CD4-positive, alpha-beta T cell (primary cell): ENCODE measurements at regions not wholly inside any gene's neighbourhood (a gene's known extent, or its start where the extent isn't known, plus 50 kb on each side); places are given as distances from the start of the nearest gene placed in this dataset.
"Not testable (repeated sequence)": the region's sequence is repeated elsewhere in the genome, so short reads cannot be mapped to it uniquely, and the experiment has no call there.

ENCODE experiments used
- ATAC-seq: fragments of 200-7000 bp; cut with Tn5 transposase; one replicate; pipeline ENCODE4 v1.10.0; 2022; ENCODE audit warnings: mild to moderate bottlenecking; ENCODE audit not compliant: poor library complexity
- CTCF ChIA-PET: fragments of 350-600 bp; sonication (Branson Sonifier 250); formaldehyde crosslinking; loops from one replicate; lab custom pipeline; 2021; ENCODE audit warnings: antibody characterized with exemption, inconsistent platforms; lab: Charles Lee
- POLR2A ChIA-PET: fragments of 350-600 bp; sonication (Branson Sonifier 250); formaldehyde crosslinking; loops from one replicate; lab custom pipeline; 2021; ENCODE audit warnings: antibody characterized with exemption, inconsistent platforms; lab: Charles Lee
- DNase-seq, 14 experiments: peaks; one replicate each; pipeline ENCODE4 v3.0.0-alpha.2; 2013 to 2020; ENCODE audit warnings: mixed read lengths in 2 of 14
- H3K27ac ChIP-seq, 2 donors: one replicate each; pipeline versions ENCODE4 v1.5.1 to v1.7.0; 2013; ENCODE audit warnings: low read length in 2 of 2, low read depth in 1 of 2, mild to moderate bottlenecking in 1 of 2
- H3K27me3 ChIP-seq, 2 experiments: 1 replicate in 1 of 2; 2 replicates in 1 of 2; pipeline versions ENCODE4 v1.6.1 to v1.7.0; 2013; ENCODE audit warnings: low read length in 2 of 2, control low read depth in 1 of 2, mild to moderate bottlenecking in 1 of 2, moderate library complexity in 1 of 2; ENCODE audit not compliant: insufficient read depth in 2 of 2, control insufficient read depth in 1 of 2
- H3K36me3 ChIP-seq: one replicate; pipeline ENCODE4 v1.6.1; 2013; ENCODE audit warnings: low read length, control low read depth; ENCODE audit not compliant: insufficient read depth
- H3K4me1 ChIP-seq: one replicate; pipeline ENCODE4 v1.6.1; 2013; ENCODE audit warnings: low read length, control low read depth; ENCODE audit not compliant: insufficient read depth
- H3K4me3 ChIP-seq: one replicate; pipeline ENCODE4 v1.5.1; 2013; ENCODE audit warnings: mild to moderate bottlenecking, low read length, moderate library complexity
- H3K9me3 ChIP-seq, 2 experiments: 1 replicate in 1 of 2; 2 replicates in 1 of 2; pipeline versions ENCODE4 v1.6.1 to v1.7.0; 2013; ENCODE audit warnings: low read length in 2 of 2, mild to moderate bottlenecking in 2 of 2, control low read depth in 1 of 2, moderate library complexity in 1 of 2; ENCODE audit not compliant: control insufficient read depth in 1 of 2, insufficient read depth in 1 of 2
- H3K27ac Mint-ChIP-seq: one replicate; pipeline ENCODE4 v1.8.0; 2020; ENCODE audit warnings: mixed read lengths
- H3K27me3 Mint-ChIP-seq: one replicate; pipeline ENCODE4 v1.8.0; 2021; ENCODE audit warnings: mixed read lengths
- H3K36me3 Mint-ChIP-seq: one replicate; pipeline ENCODE4 v1.8.0; 2021; ENCODE audit warnings: low read depth, mixed read lengths
- H3K4me1 Mint-ChIP-seq: one replicate; pipeline ENCODE4 v1.8.0; 2021; ENCODE audit warnings: low read depth, mixed read lengths
- H3K4me3 Mint-ChIP-seq: one replicate; pipeline ENCODE4 v1.8.0; 2020; ENCODE audit warnings: mild to moderate bottlenecking, mixed read lengths
- H3K9me3 Mint-ChIP-seq: one replicate; pipeline ENCODE4 v1.8.0; 2020; ENCODE audit warnings: mixed read lengths
- intact Hi-C, 2 experiments: fragments of 100-400 bp; cut with DNase I in 1 of 2; cut with micrococcal nuclease in 1 of 2; formaldehyde crosslinking; loops; one replicate each; pipeline versions ENCODE4 v1.15.1 to v1.9.0; 2023 to 2025; cut with DNase I, micrococcal nuclease
- TF ChIP-seq, protein P1 (sequence below): fragments of 200-600 bp; IDR thresholded peaks from one replicate; pipeline ENCODE4 v1.8.0; 2022; ENCODE audit warnings: antibody characterized with exemption, mild to moderate bottlenecking

DNA sequence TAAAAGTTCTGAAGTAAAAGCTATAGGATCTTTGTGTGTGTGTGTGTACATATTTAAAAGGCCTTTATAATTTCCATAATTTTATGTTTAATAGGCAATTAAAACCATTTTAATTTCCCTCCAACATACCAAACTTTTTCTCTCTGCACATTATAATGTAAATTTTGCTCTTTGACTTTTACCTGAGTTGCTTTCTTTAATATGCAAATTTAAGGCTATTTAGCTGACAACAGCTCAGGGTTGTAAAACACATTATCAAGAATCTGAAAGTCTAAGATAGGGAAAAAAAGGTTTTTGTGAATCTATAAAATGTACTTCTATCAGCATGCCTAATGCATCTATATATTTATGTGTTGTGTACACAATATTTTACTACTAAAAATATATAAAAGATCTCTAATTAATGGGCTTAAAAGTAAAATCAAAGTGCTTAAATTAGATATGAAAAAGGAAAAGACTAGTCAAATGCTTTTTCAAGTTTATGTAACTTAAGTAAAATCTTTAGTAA is 239.6 kb upstream of the RAI14 start:
- POLR2A ChIA-PET, result no interaction called here
- peaks cover 0 to 13% of the 10 kb centered on the region in 2 experiments for H3K27me3 ChIP-seq

DNA sequence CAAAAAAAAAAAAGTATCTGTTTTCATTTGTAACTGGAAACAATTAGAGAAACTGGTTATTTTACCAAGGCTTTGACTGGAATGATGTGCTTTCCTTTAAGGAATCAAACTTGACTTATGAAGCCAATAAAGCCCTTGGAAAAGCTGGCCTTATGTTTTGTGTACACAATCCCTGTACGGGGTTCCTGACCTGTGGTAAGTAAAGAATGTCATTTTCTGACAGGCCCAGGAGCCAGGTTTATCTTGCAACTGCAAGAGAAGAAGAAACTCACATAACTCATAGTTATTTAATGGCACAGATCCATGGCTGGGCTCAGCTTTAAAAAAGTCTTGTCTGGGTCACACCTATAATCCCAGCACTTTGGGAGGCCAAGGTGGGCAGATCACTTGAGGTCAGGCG is 235.9 kb upstream of the RAI14 start:
- H3K36me3 Mint-ChIP-seq, H3K36me3 ChIP-seq, H3K4me3 ChIP-seq, H3K9me3 ChIP-seq, H3K9me3 Mint-ChIP-seq, H3K27me3 ChIP-seq, POLR2A ChIA-PET, intact Hi-C loops, H3K27ac ChIP-seq, ATAC-seq, H3K4me1 ChIP-seq, H3K27ac Mint-ChIP-seq, DNase-seq, H3K4me1 Mint-ChIP-seq, H3K4me3 Mint-ChIP-seq, CTCF ChIA-PET: not testable (repeated sequence)
- H3K27me3 Mint-ChIP-seq, result peaks cover 11% of the 10 kb centered on the region

More for the DNA sequence above, 239.6 kb upstream of the RAI14 start:
- no peaks in the 10 kb centered on the region for H3K36me3 Mint-ChIP-seq
- DNase-seq (no peak), ATAC-seq (no peak)
- H3K4me3 Mint-ChIP-seq, result no peak overlapping the region
- Histone ChIP-seq H3K27ac (no peak overlapping the region), H3K9me3 (peaks cover 0 to 9% of the 10 kb centered on the region in 2 experiments), H3K4me1 (no peaks in the 10 kb centered on the region), H3K4me3 (no peak overlapping the region), H3K36me3 (no peaks in the 10 kb centered on the region)
- intact Hi-C loops, result no loop called here
- H3K27me3 Mint-ChIP-seq, result peaks cover 17% of the 10 kb centered on the region
- H3K4me1 Mint-ChIP-seq, result no peaks in the 10 kb centered on the region
- H3K9me3 Mint-ChIP-seq, result peaks cover 6% of the 10 kb centered on the region
- CTCF ChIA-PET, result no interaction called here
- TF ChIP-seq, protein P1, sequence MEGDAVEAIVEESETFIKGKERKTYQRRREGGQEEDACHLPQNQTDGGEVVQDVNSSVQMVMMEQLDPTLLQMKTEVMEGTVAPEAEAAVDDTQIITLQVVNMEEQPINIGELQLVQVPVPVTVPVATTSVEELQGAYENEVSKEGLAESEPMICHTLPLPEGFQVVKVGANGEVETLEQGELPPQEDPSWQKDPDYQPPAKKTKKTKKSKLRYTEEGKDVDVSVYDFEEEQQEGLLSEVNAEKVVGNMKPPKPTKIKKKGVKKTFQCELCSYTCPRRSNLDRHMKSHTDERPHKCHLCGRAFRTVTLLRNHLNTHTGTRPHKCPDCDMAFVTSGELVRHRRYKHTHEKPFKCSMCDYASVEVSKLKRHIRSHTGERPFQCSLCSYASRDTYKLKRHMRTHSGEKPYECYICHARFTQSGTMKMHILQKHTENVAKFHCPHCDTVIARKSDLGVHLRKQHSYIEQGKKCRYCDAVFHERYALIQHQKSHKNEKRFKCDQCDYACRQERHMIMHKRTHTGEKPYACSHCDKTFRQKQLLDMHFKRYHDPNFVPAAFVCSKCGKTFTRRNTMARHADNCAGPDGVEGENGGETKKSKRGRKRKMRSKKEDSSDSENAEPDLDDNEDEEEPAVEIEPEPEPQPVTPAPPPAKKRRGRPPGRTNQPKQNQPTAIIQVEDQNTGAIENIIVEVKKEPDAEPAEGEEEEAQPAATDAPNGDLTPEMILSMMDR, result no peak
- no peak overlapping the region for H3K27ac Mint-ChIP-seq

DNA sequence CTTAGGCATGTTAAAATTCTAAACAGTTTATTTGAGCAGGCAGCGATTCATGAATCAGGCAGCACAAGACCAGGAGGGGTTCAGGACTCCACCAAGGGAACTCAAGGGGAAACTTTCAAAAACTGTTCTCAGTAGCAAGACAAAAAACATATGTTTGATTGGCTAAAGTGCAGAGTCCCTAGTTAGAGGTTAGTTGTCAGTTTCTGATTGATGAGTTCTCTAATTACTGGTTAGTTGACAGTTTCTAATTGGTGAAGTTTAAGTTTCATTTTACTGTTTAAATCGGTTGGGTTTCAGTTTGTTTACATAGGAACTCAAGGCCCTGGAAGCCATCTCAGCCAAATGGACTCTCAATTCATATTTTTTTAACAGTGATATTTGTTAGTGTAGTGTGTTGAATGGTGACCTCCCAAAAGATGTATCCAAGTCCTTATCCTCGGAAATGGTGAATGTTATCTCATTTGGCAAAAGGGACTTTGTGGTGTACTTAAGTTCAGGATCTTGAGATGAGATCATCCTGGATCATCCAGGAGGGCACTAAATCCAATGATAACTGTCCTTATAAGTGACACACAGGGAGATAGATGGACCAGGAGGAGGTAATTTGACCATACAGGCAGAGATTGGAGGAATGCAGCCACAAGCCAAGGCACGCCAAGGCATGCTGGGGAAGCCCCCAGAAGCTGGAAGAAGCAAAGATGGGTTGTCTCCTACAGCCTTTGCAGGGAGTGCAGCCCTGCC is 219.2 kb upstream of the RAI14 start:
- H3K9me3 Mint-ChIP-seq, result peaks cover 3% of the 10 kb centered on the region

More for the DNA sequence above, 219.2 kb upstream of the RAI14 start:
- Mint-ChIP-seq H3K27me3 (peaks cover 21% of the 10 kb centered on the region), H3K27ac (no peak overlapping the region), H3K4me3 (no peak overlapping the region), H3K4me1 (no peaks in the 10 kb centered on the region), H3K36me3 (no peaks in the 10 kb centered on the region)
- POLR2A ChIA-PET, result no interaction called here
- no peak for DNase-seq
- intact Hi-C loops, result no loop called here
- CTCF ChIA-PET, result no interaction called here
- no peaks in the 10 kb centered on the region for H3K36me3 ChIP-seq
- no peak overlapping the region for H3K27ac ChIP-seq
- TF ChIP-seq, protein P1, result no peak
- ATAC-seq, result no peak
- peaks cover 0 to 3% of the 10 kb centered on the region in 2 experiments for H3K27me3 ChIP-seq
- H3K4me3 ChIP-seq, result no peak overlapping the region
- no peaks in the 10 kb centered on the region for H3K4me1 ChIP-seq
- no peaks in the 10 kb centered on the region for H3K9me3 ChIP-seq
